Spleen (tissue), 11 donors: ENCODE measurements at regions not wholly inside any gene's neighbourhood (a gene's known extent, or its start where the extent isn't known, plus 50 kb on each side); places are given as distances from the start of the nearest gene placed in this dataset.

ENCODE experiments used
- DNase-seq: peaks from one replicate; pipeline ENCODE4 v3.0.0-alpha.2; 2020
- H3K27ac ChIP-seq, 8 donors: fragments of 200-600 bp; sonication (generic) in 7 of 8; 1 replicate in 4 of 8; 2 replicates in 4 of 8; pipeline versions ENCODE4 v1.5.0 to v1.8.0; 2016 to 2021; ENCODE audit warnings: inconsistent platforms in 4 of 8, mild to moderate bottlenecking in 4 of 8, moderate library complexity in 1 of 8
- H3K27me3 ChIP-seq, 7 donors: fragments of 200-600 bp; sonication (generic) in 6 of 7; replicated peaks in 1 of 7; 1 replicate in 4 of 7; 2 replicates in 3 of 7; pipeline versions ENCODE4 v1.5.0 to v1.8.0; 2016 to 2021; ENCODE audit warnings: inconsistent platforms in 3 of 7, mild to moderate bottlenecking in 1 of 7
- H3K36me3 ChIP-seq, 6 donors: fragments of 200-600 bp; sonication (generic) in 5 of 6; 1 replicate in 4 of 6; 2 replicates in 2 of 6; pipeline versions ENCODE4 v1.5.0 to v1.8.0; 2016 to 2021; ENCODE audit warnings: inconsistent platforms in 2 of 6
- H3K4me1 ChIP-seq, 6 donors: fragments of 200-600 bp; sonication (generic) in 5 of 6; 1 replicate in 3 of 6; 2 replicates in 3 of 6; pipeline versions ENCODE4 v1.5.0 to v1.8.0; 2016 to 2021; ENCODE audit warnings: inconsistent platforms in 3 of 6
- H3K4me3 ChIP-seq, 8 donors: fragments of 200-600 bp; sonication (generic) in 7 of 8; 1 replicate in 4 of 8; 2 replicates in 4 of 8; pipeline versions ENCODE4 v1.5.0 to v1.8.0; 2016 to 2021; ENCODE audit warnings: inconsistent platforms in 4 of 8, mild to moderate bottlenecking in 4 of 8, moderate library complexity in 2 of 8
- H3K9me3 ChIP-seq, 8 donors: fragments of 200-600 bp; sonication (generic) in 7 of 8; 1 replicate in 4 of 8; 2 replicates in 4 of 8; pipeline versions ENCODE4 v1.5.0 to v1.8.0; 2016 to 2021; ENCODE audit warnings: inconsistent platforms in 4 of 8
- CTCF ChIP-seq, 11 experiments: fragments of 200-600 bp in 7 of 11; fragments of 450-650 bp in 4 of 11; sonication (generic) in 4 of 11; IDR thresholded peaks in 8 of 11; conservative IDR thresholded peaks in 3 of 11; 1 replicate in 7 of 11; 2 replicates in 4 of 11; pipeline versions ENCODE4 v1.4.0 to v1.8.0; 2016 to 2021; ENCODE audit warnings: antibody characterized with exemption in 11 of 11, inconsistent platforms in 4 of 11, mild to moderate bottlenecking in 1 of 11
- POLR2A ChIP-seq, 3 donors: fragments of 450-650 bp; IDR thresholded peaks; one replicate each; pipeline ENCODE4 v1.5.1; 2017; ENCODE audit warnings: antibody characterized with exemption in 3 of 3, mild to moderate bottlenecking in 1 of 3
- POLR2AphosphoS5 ChIP-seq, 3 donors: sonication (generic); formaldehyde crosslinking; IDR thresholded peaks; one replicate each; pipeline ENCODE4 v1.5.1; 2017; ENCODE audit warnings: antibody characterized with exemption in 3 of 3
- WGBS, 5 donors: extraction: QIAGEN DNeasy Blood & Tissue Kit in 3 of 5; methylation state at CpG; one replicate each; pipeline versions ENCODE4 v1.1.5 to v1.1.7; 2013 to 2018; 5-methylcytosine and 5-hydroxymethylcytosine counted together
- intact Hi-C: fragments of 100-400 bp; cut with DNase I; formaldehyde crosslinking; loops from one replicate; pipeline ENCODE4 v1.15.0; 2023; ENCODE audit warnings: low total_unique reads
- donor health status: healthy with polysubstance abuse.
- donor health status: DM: no; HTN: no; CAD: no; lungs with moderate emphysema.
- donor health status: DM: no; HTN: no; CAD: no.
- donor health status: Bipolar disorder and iron deficiency.
- donor health status: healthy.
- donor health status: DM: no; HTN: no; CAD: no.
- donor health status: DM: yes; HTN: yes; CAD: no.

GRCh38 chr6:135583256-135583761 lies 85.8 kb upstream of the AHI1 start:
- H3K4me3 ChIP-seq, result no peak overlapping the region
- H3K27ac ChIP-seq, result no peak overlapping the region
- H3K36me3 ChIP-seq, result no peaks in the 10 kb centered on the region
- 50 to 89% (median 63%) methylated on average over 1 of the region's 1 CpG for WGBS, 5 donors
- DNase-seq, result no peak
- H3K27me3 ChIP-seq, result no peaks in the 10 kb centered on the region
- H3K9me3 ChIP-seq, result no peaks in the 10 kb centered on the region
- no peaks in the 10 kb centered on the region for H3K4me1 ChIP-seq
- TF ChIP-seq CTCF (IDR thresholded peaks at IDR 0.05 in 8 of 11, conservative IDR thresholded peaks at IDR 0.05 in 3 of 11) (no peak), POLR2AphosphoS5 (IDR thresholded peaks at IDR 0.05) (no peak)
- intact Hi-C loops, result no loop called here

- Histone ChIP-seq H3K27ac (no peak overlapping the region), H3K4me1 (no peaks in the 10 kb centered on the region), H3K9me3 (no peaks in the 10 kb centered on the region), H3K4me3 (no peak overlapping the region), H3K36me3 (no peaks in the 10 kb centered on the region), H3K27me3 (no peaks in the 10 kb centered on the region)
- WGBS, 5 donors, result 81 to 94% (median 86%) methylated on average over 2 of the region's 2 CpGs
- DNase-seq, result no peak
- TF ChIP-seq CTCF (IDR thresholded peaks at IDR 0.05 in 8 of 11, conservative IDR thresholded peaks at IDR 0.05 in 3 of 11) (no peak), POLR2A (IDR thresholded peaks at IDR 0.05) (no peak), POLR2AphosphoS5 (IDR thresholded peaks at IDR 0.05) (no peak)
- intact Hi-C loops, result no loop called here
Measured at GRCh38 chr6:135586388-135586787, 88.8 kb upstream of the AHI1 start.

DNA sequence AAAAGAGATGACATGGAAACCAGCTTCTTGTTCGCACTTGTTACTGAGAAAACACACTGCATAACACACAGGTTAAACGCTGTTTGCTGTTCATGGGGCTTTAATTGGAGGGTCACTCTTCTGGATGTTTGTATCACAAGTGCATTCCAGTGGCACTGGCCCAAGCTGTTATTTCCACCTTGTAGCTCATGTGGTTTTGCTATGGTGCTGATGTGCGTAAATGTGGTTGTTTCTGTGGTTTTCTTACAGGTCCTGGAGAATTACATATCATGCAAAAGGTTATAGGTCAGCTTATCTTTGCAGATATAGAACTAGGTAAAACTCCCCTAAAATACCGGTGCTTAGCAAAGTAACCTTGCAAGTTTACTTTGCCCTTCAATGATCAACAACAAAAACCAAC lies 89.3 kb upstream of the AHI1 start:
- no peaks in the 10 kb centered on the region for H3K27me3 ChIP-seq
- H3K4me1 ChIP-seq, result no peaks in the 10 kb centered on the region
- TF ChIP-seq CTCF (IDR thresholded peaks at IDR 0.05 in 8 of 11, conservative IDR thresholded peaks at IDR 0.05 in 3 of 11) (no peak), POLR2AphosphoS5 (IDR thresholded peaks at IDR 0.05) (no peak), POLR2A (IDR thresholded peaks at IDR 0.05) (no peak)
- no peaks in the 10 kb centered on the region for H3K9me3 ChIP-seq
- WGBS, 5 donors, result 69 to 81% (median 75%) methylated on average over 4 of the region's 4 CpGs
- no peaks in the 10 kb centered on the region for H3K36me3 ChIP-seq
- intact Hi-C loops, result no loop called here
- DNase-seq, result no peak
- H3K4me3 ChIP-seq, result no peak overlapping the region
- no peak overlapping the region for H3K27ac ChIP-seq

- intact Hi-C loops, result no loop called here
- WGBS, 5 donors, result 72 to 90% (median 88%) methylated on average over 1 of the region's 1 CpG
- Histone ChIP-seq H3K36me3 (no peaks in the 10 kb centered on the region), H3K27ac (no peak overlapping the region), H3K27me3 (no peaks in the 10 kb centered on the region), H3K4me1 (no peaks in the 10 kb centered on the region), H3K9me3 (no peaks in the 10 kb centered on the region), H3K4me3 (no peak overlapping the region)
- DNase-seq, result no peak
- TF ChIP-seq CTCF (IDR thresholded peaks at IDR 0.05 in 8 of 11, conservative IDR thresholded peaks at IDR 0.05 in 3 of 11) (no peak), POLR2A (IDR thresholded peaks at IDR 0.05) (no peak), POLR2AphosphoS5 (IDR thresholded peaks at IDR 0.05) (no peak)
Measured at GRCh38 chr6:135592276-135592675, 94.7 kb upstream of the AHI1 start.
